GM21529 (cell line): ENCODE measurements at regions not wholly inside any gene's neighbourhood (a gene's known extent, or its start where the extent isn't known, plus 50 kb on each side); places are given as distances from the start of the nearest gene placed in this dataset.
"Not testable (repeated sequence)": the region's sequence is repeated elsewhere in the genome, so short reads cannot be mapped to it uniquely, and the experiment has no call there.

Source experiments
- ATAC-seq: cut with Tn5 transposase; IDR thresholded peaks from one replicate; pipeline ENCODE4 v1.9.1; 2021; ENCODE audit not compliant: unreplicated experiment

- ATAC-seq: no peak
Observed at GRCh38 chr4:112940336-112940735, 109.1 kb upstream of the ANK2 start.

- no peak for ATAC-seq
Observed at GRCh38 chr4:112942077-112942476, 107.4 kb upstream of the ANK2 start.

GRCh38 chr4:112942997-112943396 is 106.5 kb upstream of the ANK2 start:
- ATAC-seq: no peak

- ATAC-seq: no peak
Observed at GRCh38 chr4:112944006-112944405, 105.4 kb upstream of the ANK2 start.

- no peak for ATAC-seq
Observed at GRCh38 chr4:112946127-112946526, 103.3 kb upstream of the ANK2 start.

GRCh38 chr4:112947616-112948015 is 101.8 kb upstream of the ANK2 start:
- no peak for ATAC-seq

- no peak for ATAC-seq
Observed at GRCh38 chr4:112951362-112952312, 97.8 kb upstream of the ANK2 start.

- no peak for ATAC-seq
Observed at GRCh38 chr4:112952313-112952700, 97.1 kb upstream of the ANK2 start.

GRCh38 chr4:112953262-112953661 is 96.2 kb upstream of the ANK2 start:
- no peak for ATAC-seq

GRCh38 chr4:112954286-112954685 is 95.2 kb upstream of the ANK2 start:
- ATAC-seq: no peak

GRCh38 chr4:112956484-112956896 is 93.0 kb upstream of the ANK2 start:
- no peak for ATAC-seq

GRCh38 chr4:112957764-112958163 is 91.7 kb upstream of the ANK2 start:
- ATAC-seq: not testable (repeated sequence)

- ATAC-seq: no peak
Observed at GRCh38 chr4:112966701-112967488, 82.6 kb upstream of the ANK2 start.

GRCh38 chr4:112968451-112969159 is 80.8 kb upstream of the ANK2 start:
- ATAC-seq: no peak

- no peak for ATAC-seq
Observed at GRCh38 chr4:112970903-112971302, 78.5 kb upstream of the ANK2 start.

GRCh38 chr4:112973750-112974251 is 75.7 kb upstream of the ANK2 start:
- ATAC-seq: no peak

- ATAC-seq: no peak
Observed at GRCh38 chr4:112975567-112976355, 73.7 kb upstream of the ANK2 start.

GRCh38 chr4:112978691-112979472 is 70.6 kb upstream of the ANK2 start:
- no peak for ATAC-seq

GRCh38 chr4:112979881-112980421 is 69.5 kb upstream of the ANK2 start:
- no peak for ATAC-seq
